SK-N-MC (cell line): ENCODE measurements at regions not wholly inside any gene's neighbourhood (a gene's known extent, or its start where the extent isn't known, plus 50 kb on each side); places are given as distances from the start of the nearest gene placed in this dataset.

ENCODE experiments used
- EZH2 ChIP-seq: fragments of 200-600 bp; sonication (generic); IDR thresholded peaks from one replicate; pipeline ENCODE4 v1.6.1; 2017; ENCODE audit warnings: antibody characterized with exemption
- FOXP2 ChIP-seq: optimal IDR thresholded peaks from 2 replicates; pipeline ENCODE3; 2011; ENCODE audit warnings: mild to moderate bottlenecking, moderate library complexity; ENCODE audit not compliant: insufficient read depth; ENCODE audit errors: extremely low read length, control extremely low read depth
- POLR2AphosphoS5 ChIP-seq: IDR thresholded peaks from 2 replicates; pipeline ENCODE4 v1.6.1; 2012; ENCODE audit warnings: mild to moderate bottlenecking, low read depth, low read length, borderline replicate concordance

DNA sequence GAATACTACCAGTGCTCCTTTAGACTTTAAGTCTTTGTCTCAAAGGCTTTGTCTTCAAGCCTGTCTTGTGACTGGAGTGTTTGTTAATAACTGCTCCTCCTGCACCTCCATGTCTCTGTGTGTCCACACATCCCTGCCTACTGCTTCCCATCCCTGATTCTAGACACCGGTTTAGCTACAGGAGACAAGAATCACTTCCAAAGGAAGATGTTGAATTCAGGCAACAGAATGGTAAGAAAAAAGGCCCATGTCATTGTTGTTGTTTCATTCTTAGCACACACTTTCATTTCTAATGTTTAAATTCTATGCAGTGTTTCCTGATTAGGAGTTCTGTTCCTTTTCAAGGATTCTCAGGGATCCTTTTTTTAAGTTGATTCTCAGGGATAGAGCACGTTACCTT lies 293.6 kb upstream of the STXBP5 start:
- no peak for TF ChIP-seq EZH2
- TF ChIP-seq FOXP2, result no peak
- no peak for TF ChIP-seq POLR2AphosphoS5
